H54 (cell line): ENCODE measurements at regions not wholly inside any gene's neighbourhood (a gene's known extent, or its start where the extent isn't known, plus 50 kb on each side); places are given as distances from the start of the nearest gene placed in this dataset.
"Not testable (repeated sequence)": the region's sequence is repeated elsewhere in the genome, so short reads cannot be mapped to it uniquely, and the experiment has no call there.

Experiments
- DNase-seq: peaks from one replicate; pipeline ENCODE4 v3.0.0; 2011; ENCODE audit warnings: low spot score, mixed read lengths; ENCODE audit not compliant: insufficient read length
- FAIRE-seq: peaks from 3 replicates; lab custom pipeline; 2011; peaks lifted over from hg19 to GRCh38; lab: Jason Lieb, UNC
- POLR2A ChIP-seq: IDR thresholded peaks from 2 replicates; pipeline ENCODE4 v1.6.1; 2011; ENCODE audit warnings: low read depth, mild to moderate bottlenecking, low read length

GRCh38 chr4:103449296-103450023 is 251.3 kb upstream of the CENPE start:
- FAIRE-seq (no peak), DNase-seq (no peak)
- no peak for TF ChIP-seq POLR2A

- DNase-seq (no peak), FAIRE-seq (no peak)
- no peak for TF ChIP-seq POLR2A
Measured at GRCh38 chr4:103445377-103445776, 247.2 kb upstream of the CENPE start.

GRCh38 chr4:103443324-103443723 is 245.2 kb upstream of the CENPE start:
- DNase-seq (peak; percentile 2), FAIRE-seq (no peak)
- TF ChIP-seq POLR2A = no peak

- DNase-seq (no peak), FAIRE-seq (no peak)
- no peak for TF ChIP-seq POLR2A
Measured at GRCh38 chr4:103429283-103429682, 231.1 kb upstream of the CENPE start.

GRCh38 chr4:103425406-103425805 is 227.3 kb upstream of the CENPE start:
- TF ChIP-seq POLR2A = no peak
- FAIRE-seq (no peak), DNase-seq (no peak)

- FAIRE-seq = no peak
- no peak for TF ChIP-seq POLR2A
- no peak for DNase-seq
Measured at GRCh38 chr4:103424853-103425252, 226.7 kb upstream of the CENPE start.

GRCh38 chr4:103423261-103423660 is 225.1 kb upstream of the CENPE start:
- FAIRE-seq (no peak), DNase-seq (no peak)
- TF ChIP-seq POLR2A = no peak

GRCh38 chr4:103422467-103423219 is 224.5 kb upstream of the CENPE start:
- no peak for FAIRE-seq
- TF ChIP-seq POLR2A = no peak
- no peak for DNase-seq

GRCh38 chr4:103415801-103416200 is 217.7 kb upstream of the CENPE start:
- no peak for TF ChIP-seq POLR2A
- DNase-seq (no peak), FAIRE-seq (no peak)

GRCh38 chr4:103412646-103413045 is 214.5 kb upstream of the CENPE start:
- not testable (repeated sequence) for FAIRE-seq

GRCh38 chr4:103410386-103410785 is 212.2 kb upstream of the CENPE start:
- DNase-seq (no peak), FAIRE-seq (no peak)
- no peak for TF ChIP-seq POLR2A

More at GRCh38 chr4:103412646-103413045, 214.5 kb upstream of the CENPE start:
- DNase-seq = not testable (repeated sequence)

GRCh38 chr4:103405415-103405814 is 207.3 kb upstream of the CENPE start:
- TF ChIP-seq POLR2A = no peak
- no peak for FAIRE-seq
- no peak for DNase-seq

GRCh38 chr4:103403619-103404018 is 205.5 kb upstream of the CENPE start:
- FAIRE-seq = no peak
- DNase-seq = no peak
- TF ChIP-seq POLR2A = no peak

- DNase-seq (no peak), FAIRE-seq (no peak)
- no peak for TF ChIP-seq POLR2A
Measured at GRCh38 chr4:103402198-103402597, 204.1 kb upstream of the CENPE start.

GRCh38 chr4:103400405-103400804 is 202.3 kb upstream of the CENPE start:
- peak; percentile 2 for DNase-seq

GRCh38 chr4:103397541-103397940 is 199.4 kb upstream of the CENPE start:
- TF ChIP-seq POLR2A = no peak
- no peak for FAIRE-seq

More at GRCh38 chr4:103400405-103400804, 202.3 kb upstream of the CENPE start:
- FAIRE-seq = no peak
- no peak for TF ChIP-seq POLR2A

GRCh38 chr4:103387508-103388011 is 189.4 kb upstream of the CENPE start:
- not testable (repeated sequence) for DNase-seq, FAIRE-seq

More at GRCh38 chr4:103397541-103397940, 199.4 kb upstream of the CENPE start:
- no peak for DNase-seq

GRCh38 chr4:103385565-103385964 is 187.4 kb upstream of the CENPE start:
- DNase-seq, FAIRE-seq: not testable (repeated sequence)
